A673 (cell line): ENCODE measurements at regions not wholly inside any gene's neighbourhood (a gene's known extent, or its start where the extent isn't known, plus 50 kb on each side); places are given as distances from the start of the nearest gene placed in this dataset.

Source experiments
- CTCF ChIP-seq: fragments of 300-800, 200-600 bp; sonication (generic); conservative IDR thresholded peaks from 2 replicates; pipeline ENCODE4 v1.5.1; 2017; ENCODE audit warnings: low read depth, mild to moderate bottlenecking, antibody characterized with exemption, low read length, moderate library complexity, mixed read lengths
- EZH2 ChIP-seq: fragments of 200-600 bp; sonication (generic); IDR thresholded peaks from 2 replicates; pipeline ENCODE4 v1.6.1; 2017; ENCODE audit warnings: borderline replicate concordance, low read depth, mild to moderate bottlenecking, mixed read lengths, antibody characterized with exemption, low read length; ENCODE audit not compliant: poor library complexity, severe bottlenecking

- TF ChIP-seq CTCF (no peak), EZH2 (no peak)
These were observed 1775.4 kb downstream of the LRRC4C start for GRCh38 chr11:39683951-39684554.
